ENCODE measurements at regions not wholly inside any gene's neighbourhood (a gene's known extent, or its start where the extent isn't known, plus 50 kb on each side); places are given as distances from the start of the nearest gene placed in this dataset.
"Not testable (repeated sequence)": the region's sequence is repeated elsewhere in the genome, so short reads cannot be mapped to it uniquely, and the experiment has no call there.

- Histone ChIP-seq H3K27ac (ENCODE audit: low read depth in 2 of 2, low read length in 1 of 2) (no peak overlapping the region), H3K4me1 (ENCODE audit: control insufficient read depth in 2 of 2, insufficient read depth in 2 of 2, low read length in 1 of 2) (no peaks in the 10 kb centered on the region), H3K4me3 (ENCODE audit: low read depth in 1 of 2, low read length in 2 of 2) (no peak overlapping the region), H3K36me3 (ENCODE audit: control insufficient read depth in 2 of 2, insufficient read depth in 2 of 2, low read length in 1 of 2) (no peaks in the 10 kb centered on the region), H3K9me3 (ENCODE audit: control insufficient read depth in 2 of 2, insufficient read depth in 1 of 2, low read depth in 1 of 2, low read length in 1 of 2) (peaks cover 0 to 2% of the 10 kb centered on the region in 2 donors), H3K27me3 (ENCODE audit: control insufficient read depth in 1 of 2, insufficient read depth in 2 of 2, low read length in 2 of 2) (peaks cover 0 to 4% of the 10 kb centered on the region in 2 donors)
- WGBS, 2 donors: 22 to 41% methylated on average over 18 of the region's 18 CpGs
Measured at GRCh38 chrX:9293051-9293496, 171.8 kb upstream of the TBL1X start.

- no peaks in the 10 kb centered on the region for H3K4me1 ChIP-seq (ENCODE audit: control insufficient read depth in 2 of 2, insufficient read depth in 2 of 2, low read length in 1 of 2)
- 65 to 76% methylated on average over 6 of the region's 6 CpGs for WGBS, 2 donors
- peaks cover 0 to 4% of the 10 kb centered on the region in 2 donors for H3K27me3 ChIP-seq (ENCODE audit: control insufficient read depth in 1 of 2, insufficient read depth in 2 of 2, low read length in 2 of 2)
- no peak overlapping the region for H3K27ac ChIP-seq (ENCODE audit: low read depth in 2 of 2, low read length in 1 of 2)
- no peak overlapping the region for H3K4me3 ChIP-seq (ENCODE audit: low read depth in 1 of 2, low read length in 2 of 2)
- no peaks in the 10 kb centered on the region for H3K9me3 ChIP-seq (ENCODE audit: control insufficient read depth in 2 of 2, insufficient read depth in 1 of 2, low read depth in 1 of 2, low read length in 1 of 2)
- no peaks in the 10 kb centered on the region for H3K36me3 ChIP-seq (ENCODE audit: control insufficient read depth in 2 of 2, insufficient read depth in 2 of 2, low read length in 1 of 2)
Measured at GRCh38 chrX:9293903-9294302, 171.0 kb upstream of the TBL1X start.

DNA sequence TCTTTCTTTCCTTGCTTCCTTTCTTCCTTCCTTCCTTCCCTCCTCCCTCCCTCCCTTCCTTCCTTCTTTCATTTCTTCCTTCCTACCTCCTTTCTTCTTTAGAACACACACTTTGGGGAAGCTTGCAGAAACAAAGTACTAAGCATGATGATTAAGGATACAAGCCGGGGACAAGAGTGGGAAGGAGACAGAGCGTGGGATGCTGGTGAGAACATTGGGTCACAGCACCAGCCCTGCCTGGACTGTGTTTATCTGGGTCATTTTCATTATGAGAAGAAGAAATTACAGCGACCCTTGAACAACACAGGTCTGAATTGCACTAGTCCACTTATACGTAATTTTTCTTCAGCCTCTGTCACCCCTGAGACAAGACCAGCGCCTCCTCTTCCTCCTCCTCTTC is 169.3 kb upstream of the TBL1X start:
- 90 to 94% methylated on average over 5 of the region's 5 CpGs for WGBS, 2 donors
- Histone ChIP-seq H3K27me3 (ENCODE audit: control insufficient read depth in 1 of 2, insufficient read depth in 2 of 2, low read length in 2 of 2) (peaks cover 0 to 4% of the 10 kb centered on the region in 2 donors), H3K4me3 (ENCODE audit: low read depth in 1 of 2, low read length in 2 of 2) (no peak overlapping the region), H3K4me1 (ENCODE audit: control insufficient read depth in 2 of 2, insufficient read depth in 2 of 2, low read length in 1 of 2) (no peaks in the 10 kb centered on the region), H3K36me3 (ENCODE audit: control insufficient read depth in 2 of 2, insufficient read depth in 2 of 2, low read length in 1 of 2) (no peaks in the 10 kb centered on the region), H3K27ac (ENCODE audit: low read depth in 2 of 2, low read length in 1 of 2) (no peak overlapping the region), H3K9me3 (ENCODE audit: control insufficient read depth in 2 of 2, insufficient read depth in 1 of 2, low read depth in 1 of 2, low read length in 1 of 2) (no peaks in the 10 kb centered on the region)

DNA sequence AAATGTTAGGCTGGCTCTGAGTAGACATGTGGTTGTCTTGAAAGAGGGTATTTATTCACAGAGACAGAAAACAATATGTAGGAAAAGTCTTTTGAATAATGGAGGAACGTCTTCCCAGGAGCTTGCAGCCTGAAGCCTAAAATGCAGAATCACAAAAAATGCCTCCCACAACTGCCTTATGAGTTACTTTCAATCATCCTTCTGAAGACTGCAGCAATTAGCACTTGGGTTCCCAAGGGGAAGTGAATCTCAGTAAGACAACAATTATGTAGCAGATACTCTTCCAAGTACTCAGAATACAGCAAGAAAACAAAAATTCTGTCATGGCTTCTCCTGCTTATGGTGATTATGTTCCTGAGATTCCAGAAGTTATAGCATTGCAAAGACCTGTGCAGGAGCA is 166.6 kb upstream of the TBL1X start:
- Histone ChIP-seq H3K27me3 (ENCODE audit: control insufficient read depth in 1 of 2, insufficient read depth in 2 of 2, low read length in 2 of 2) (no peaks in the 10 kb centered on the region), H3K4me3 (ENCODE audit: low read depth in 1 of 2, low read length in 2 of 2) (no peak overlapping the region), H3K36me3 (ENCODE audit: control insufficient read depth in 2 of 2, insufficient read depth in 2 of 2, low read length in 1 of 2) (no peaks in the 10 kb centered on the region), H3K9me3 (ENCODE audit: control insufficient read depth in 2 of 2, insufficient read depth in 1 of 2, low read depth in 1 of 2, low read length in 1 of 2) (no peaks in the 10 kb centered on the region), H3K27ac (ENCODE audit: low read depth in 2 of 2, low read length in 1 of 2) (no peak overlapping the region), H3K4me1 (ENCODE audit: control insufficient read depth in 2 of 2, insufficient read depth in 2 of 2, low read length in 1 of 2) (no peaks in the 10 kb centered on the region)
- 43 to 74% methylated on average over 1 of the region's 1 CpG for WGBS, 2 donors

DNA sequence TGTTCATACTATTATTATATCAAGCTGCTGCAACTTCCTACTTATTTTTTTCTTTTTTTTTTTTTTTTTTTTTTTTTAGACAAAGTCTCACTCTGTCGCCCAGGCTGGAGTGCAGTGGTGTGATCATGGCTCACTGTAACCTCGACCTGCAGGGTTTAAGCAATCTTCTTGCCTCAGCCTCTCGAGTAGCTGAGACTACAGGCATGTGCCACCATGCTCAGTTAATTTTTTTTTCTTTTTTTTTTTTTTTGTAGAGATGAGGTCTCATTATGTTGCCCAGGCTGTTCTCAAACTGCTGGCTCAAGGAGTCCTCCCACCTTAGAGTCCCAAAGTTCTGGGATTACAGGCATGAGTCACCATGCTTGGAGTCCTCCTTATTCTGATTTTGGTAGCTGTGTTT is 165.2 kb upstream of the TBL1X start:
- not testable (repeated sequence) for H3K27ac ChIP-seq (ENCODE audit: low read depth in 2 of 2, low read length in 1 of 2); H3K9me3 ChIP-seq (ENCODE audit: control insufficient read depth in 2 of 2, insufficient read depth in 1 of 2, low read depth in 1 of 2, low read length in 1 of 2); H3K27me3 ChIP-seq (ENCODE audit: control insufficient read depth in 1 of 2, insufficient read depth in 2 of 2, low read length in 2 of 2); H3K4me3 ChIP-seq (ENCODE audit: low read depth in 1 of 2, low read length in 2 of 2); H3K36me3 ChIP-seq (ENCODE audit: control insufficient read depth in 2 of 2, insufficient read depth in 2 of 2, low read length in 1 of 2); H3K4me1 ChIP-seq (ENCODE audit: control insufficient read depth in 2 of 2, insufficient read depth in 2 of 2, low read length in 1 of 2)
- 60 to 68% methylated on average over 3 of the region's 3 CpGs for WGBS, 2 donors

- no peaks in the 10 kb centered on the region for H3K9me3 ChIP-seq (ENCODE audit: control insufficient read depth in 2 of 2, insufficient read depth in 1 of 2, low read depth in 1 of 2, low read length in 1 of 2)
- H3K4me1 ChIP-seq (ENCODE audit: control insufficient read depth in 2 of 2, insufficient read depth in 2 of 2, low read length in 1 of 2): no peaks in the 10 kb centered on the region
- no peaks in the 10 kb centered on the region for H3K36me3 ChIP-seq (ENCODE audit: control insufficient read depth in 2 of 2, insufficient read depth in 2 of 2, low read length in 1 of 2)
- no peak overlapping the region for H3K27ac ChIP-seq (ENCODE audit: low read depth in 2 of 2, low read length in 1 of 2)
- no peaks in the 10 kb centered on the region for H3K27me3 ChIP-seq (ENCODE audit: control insufficient read depth in 1 of 2, insufficient read depth in 2 of 2, low read length in 2 of 2)
- H3K4me3 ChIP-seq (ENCODE audit: low read depth in 1 of 2, low read length in 2 of 2): no peak overlapping the region
- 18 to 30% methylated on average over 2 of the region's 2 CpGs for WGBS, 2 donors
Measured at GRCh38 chrX:9301836-9302235, 163.0 kb upstream of the TBL1X start.

- H3K27me3 ChIP-seq (ENCODE audit: control insufficient read depth in 1 of 2, insufficient read depth in 2 of 2, low read length in 2 of 2): no peaks in the 10 kb centered on the region
- whole genome bisulfite sequencing, 2 donors: 63 to 66% methylated on average over 4 of the region's 4 CpGs
- no peak overlapping the region for H3K4me3 ChIP-seq (ENCODE audit: low read depth in 1 of 2, low read length in 2 of 2)
- no peaks in the 10 kb centered on the region for H3K9me3 ChIP-seq (ENCODE audit: control insufficient read depth in 2 of 2, insufficient read depth in 1 of 2, low read depth in 1 of 2, low read length in 1 of 2)
- no peaks in the 10 kb centered on the region for H3K4me1 ChIP-seq (ENCODE audit: control insufficient read depth in 2 of 2, insufficient read depth in 2 of 2, low read length in 1 of 2)
- no peaks in the 10 kb centered on the region for H3K36me3 ChIP-seq (ENCODE audit: control insufficient read depth in 2 of 2, insufficient read depth in 2 of 2, low read length in 1 of 2)
- no peak overlapping the region for H3K27ac ChIP-seq (ENCODE audit: low read depth in 2 of 2, low read length in 1 of 2)
Measured at GRCh38 chrX:9302381-9302780, 162.5 kb upstream of the TBL1X start.

- H3K27me3 ChIP-seq (ENCODE audit: control insufficient read depth in 1 of 2, insufficient read depth in 2 of 2, low read length in 2 of 2): no peaks in the 10 kb centered on the region
Measured at GRCh38 chrX:9308426-9308825, 156.4 kb upstream of the TBL1X start.

DNA sequence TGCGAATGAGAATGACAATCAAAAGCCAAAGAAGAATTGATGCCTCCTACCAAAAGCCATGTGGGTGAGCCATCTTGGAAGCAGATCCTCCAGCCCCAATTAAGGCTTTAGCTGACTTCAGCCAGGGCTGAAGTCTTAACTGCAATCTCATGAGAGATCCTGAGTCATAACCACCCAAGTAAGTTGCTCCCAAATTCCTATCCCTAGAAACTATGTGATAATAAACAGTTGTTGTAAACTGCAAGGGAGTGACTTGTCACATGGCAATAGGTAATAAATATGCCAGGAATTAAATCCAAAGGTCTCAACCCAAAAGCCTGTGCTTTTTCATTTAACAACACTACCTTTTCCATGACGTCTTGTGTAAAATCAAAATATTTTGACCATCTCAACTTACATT is 154.2 kb upstream of the TBL1X start:
- Histone ChIP-seq H3K9me3 (ENCODE audit: control insufficient read depth in 2 of 2, insufficient read depth in 1 of 2, low read depth in 1 of 2, low read length in 1 of 2) (no peaks in the 10 kb centered on the region), H3K4me1 (ENCODE audit: control insufficient read depth in 2 of 2, insufficient read depth in 2 of 2, low read length in 1 of 2) (no peaks in the 10 kb centered on the region), H3K36me3 (ENCODE audit: control insufficient read depth in 2 of 2, insufficient read depth in 2 of 2, low read length in 1 of 2) (no peaks in the 10 kb centered on the region), H3K27ac (ENCODE audit: low read depth in 2 of 2, low read length in 1 of 2) (no peak overlapping the region), H3K27me3 (ENCODE audit: control insufficient read depth in 1 of 2, insufficient read depth in 2 of 2, low read length in 2 of 2) (no peaks in the 10 kb centered on the region), H3K4me3 (ENCODE audit: low read depth in 1 of 2, low read length in 2 of 2) (no peak overlapping the region)
- 86 to 93% methylated on average over 2 of the region's 2 CpGs for WGBS, 2 donors

More at GRCh38 chrX:9308426-9308825, 156.4 kb upstream of the TBL1X start:
- WGBS, 2 donors: 88 to 89% methylated on average over 4 of the region's 4 CpGs
- no peak overlapping the region for H3K4me3 ChIP-seq (ENCODE audit: low read depth in 1 of 2, low read length in 2 of 2)
- no peaks in the 10 kb centered on the region for H3K36me3 ChIP-seq (ENCODE audit: control insufficient read depth in 2 of 2, insufficient read depth in 2 of 2, low read length in 1 of 2)
- no peaks in the 10 kb centered on the region for H3K9me3 ChIP-seq (ENCODE audit: control insufficient read depth in 2 of 2, insufficient read depth in 1 of 2, low read depth in 1 of 2, low read length in 1 of 2)
- H3K4me1 ChIP-seq (ENCODE audit: control insufficient read depth in 2 of 2, insufficient read depth in 2 of 2, low read length in 1 of 2): no peaks in the 10 kb centered on the region
- no peak overlapping the region for H3K27ac ChIP-seq (ENCODE audit: low read depth in 2 of 2, low read length in 1 of 2)

DNA sequence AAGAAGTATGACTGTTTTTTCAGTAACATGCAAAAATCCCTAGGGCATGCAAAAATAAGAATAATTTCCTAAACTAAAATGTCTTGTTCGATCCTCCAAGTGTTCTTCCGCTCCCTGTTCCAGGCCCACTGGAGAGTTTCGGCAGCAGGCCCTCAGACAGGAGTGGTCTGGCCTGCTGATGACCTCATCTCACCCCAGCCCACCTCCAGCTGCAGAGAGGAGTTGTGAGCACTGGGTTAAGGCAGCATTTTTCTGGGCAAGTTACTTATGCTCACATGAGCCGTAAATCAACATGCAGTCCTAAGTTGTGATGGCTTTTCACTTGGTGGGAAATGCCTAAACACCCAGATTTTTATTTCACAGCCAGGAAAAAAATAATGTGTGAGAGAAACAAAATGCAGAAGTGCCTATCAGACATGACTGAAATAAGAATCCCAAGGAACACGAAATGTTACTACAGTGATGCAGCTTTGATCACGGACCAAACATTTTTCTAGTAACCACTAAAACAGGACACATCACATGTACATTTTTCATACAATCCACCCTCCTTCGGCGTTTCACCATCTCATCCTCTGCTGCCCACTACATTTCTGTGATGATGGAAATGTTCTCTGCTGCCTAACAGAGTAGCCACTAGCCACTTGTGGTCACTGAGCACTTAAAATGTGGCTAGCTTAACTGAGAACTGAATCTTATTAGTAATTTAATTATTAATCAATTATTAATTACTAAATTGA is 153.3 kb upstream of the TBL1X start:
- WGBS, 2 donors: 85 to 86% methylated on average over 8 of the region's 8 CpGs

More for the DNA sequence above, 153.3 kb upstream of the TBL1X start:
- H3K27me3 ChIP-seq (ENCODE audit: control insufficient read depth in 1 of 2, insufficient read depth in 2 of 2, low read length in 2 of 2): no peaks in the 10 kb centered on the region
- no peaks in the 10 kb centered on the region for H3K36me3 ChIP-seq (ENCODE audit: control insufficient read depth in 2 of 2, insufficient read depth in 2 of 2, low read length in 1 of 2)
- no peak overlapping the region for H3K4me3 ChIP-seq (ENCODE audit: low read depth in 1 of 2, low read length in 2 of 2)
- no peaks in the 10 kb centered on the region for H3K4me1 ChIP-seq (ENCODE audit: control insufficient read depth in 2 of 2, insufficient read depth in 2 of 2, low read length in 1 of 2)
- no peaks in the 10 kb centered on the region for H3K9me3 ChIP-seq (ENCODE audit: control insufficient read depth in 2 of 2, insufficient read depth in 1 of 2, low read depth in 1 of 2, low read length in 1 of 2)
- H3K27ac ChIP-seq (ENCODE audit: low read depth in 2 of 2, low read length in 1 of 2): no peak overlapping the region
